ENCODE measurements at regions not wholly inside any gene's neighbourhood (a gene's known extent, or its start where the extent isn't known, plus 50 kb on each side); places are given as distances from the start of the nearest gene placed in this dataset.

DNA sequence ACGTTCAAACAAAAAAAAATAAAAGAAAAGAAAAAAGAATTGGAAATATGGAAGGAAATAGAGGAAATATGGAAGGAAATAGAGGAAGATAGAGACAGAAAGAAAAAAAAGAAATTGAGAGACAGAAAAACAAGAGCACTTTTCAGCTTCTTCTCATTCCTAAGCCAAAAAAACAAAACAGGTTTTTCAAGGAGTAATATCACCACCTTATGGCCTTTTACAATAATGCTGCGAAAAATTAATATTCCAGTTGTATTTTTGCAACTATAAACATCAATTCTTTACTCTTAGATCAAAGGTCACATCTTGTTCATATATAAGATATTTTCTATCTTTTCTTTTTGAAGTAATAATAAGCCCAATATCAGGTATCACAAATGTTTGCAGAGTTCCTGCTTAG lies 328.3 kb downstream of the FAT3 start:
- TF ChIP-seq EP300 (IDR thresholded peaks at IDR 0.05; ENCODE audit: low read depth) (no peak), POLR2A (IDR thresholded peaks at IDR 0.05) (no peak), CTCF (IDR thresholded peaks at IDR 0.05) (no peak)

Data from transverse colon (tissue), 3 donors.